ENCODE measurements at regions not wholly inside any gene's neighbourhood (a gene's known extent, or its start where the extent isn't known, plus 50 kb on each side); places are given as distances from the start of the nearest gene placed in this dataset.

DNA sequence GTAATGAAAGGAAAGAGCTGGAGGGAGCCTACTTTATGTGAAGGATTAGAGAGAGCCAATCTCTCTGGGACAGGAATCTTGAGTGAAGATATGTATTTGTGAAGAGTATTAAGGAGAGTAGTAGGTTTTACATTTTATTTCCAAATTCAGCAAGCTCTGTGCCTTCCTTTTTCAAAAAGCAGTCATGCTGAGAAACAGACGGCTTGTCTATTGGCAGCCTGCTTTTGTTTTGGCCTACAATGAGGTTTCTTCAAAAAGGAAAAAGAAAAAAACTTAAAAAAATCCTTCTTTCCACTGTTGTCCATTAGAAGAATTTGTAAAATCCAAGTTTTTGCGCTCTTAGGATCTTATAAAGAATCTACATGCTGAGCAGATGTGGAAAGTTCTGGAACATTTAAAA is 103.6 kb upstream of the PTGFR start:
- ChIA-PET CTCF (no interaction called here), POLR2A (no interaction called here)
- H3K9me3 ChIP-seq (ENCODE audit: control insufficient read depth, insufficient read depth, low read depth, low read length), result no peaks in the 10 kb centered on the region
- H3K36me3 ChIP-seq (ENCODE audit: control insufficient read depth in 2 of 2, insufficient read depth in 1 of 2, low read length in 2 of 2), result no peaks in the 10 kb centered on the region
- no peak overlapping the region for H3K27ac ChIP-seq (ENCODE audit: extremely low read depth, low read depth, low read length)
- TF ChIP-seq ZNF121 (tag by site-specific recombination; IDR thresholded peaks at IDR 0.05) (no peak), ZNF391 (tag by site-specific recombination; IDR thresholded peaks at IDR 0.05; ENCODE audit: borderline replicate concordance, low read depth) (no peak), ZSCAN18 (tag by site-specific recombination; IDR thresholded peaks at IDR 0.05) (no peak), KLF7 (tag by site-specific recombination; IDR thresholded peaks at IDR 0.05; ENCODE audit: borderline replicate concordance) (no peak), ZNF747 (tag by site-specific recombination; IDR thresholded peaks at IDR 0.05) (no peak), ZSCAN23 (tag by site-specific recombination; IDR thresholded peaks at IDR 0.05) (no peak), ZNF768 (tag by site-specific recombination; IDR thresholded peaks at IDR 0.05) (no peak), HOXC10 (CRISPR knock-in tag; IDR thresholded peaks at IDR 0.05) (no peak)
- TF ChIP-seq, protein P1, sequence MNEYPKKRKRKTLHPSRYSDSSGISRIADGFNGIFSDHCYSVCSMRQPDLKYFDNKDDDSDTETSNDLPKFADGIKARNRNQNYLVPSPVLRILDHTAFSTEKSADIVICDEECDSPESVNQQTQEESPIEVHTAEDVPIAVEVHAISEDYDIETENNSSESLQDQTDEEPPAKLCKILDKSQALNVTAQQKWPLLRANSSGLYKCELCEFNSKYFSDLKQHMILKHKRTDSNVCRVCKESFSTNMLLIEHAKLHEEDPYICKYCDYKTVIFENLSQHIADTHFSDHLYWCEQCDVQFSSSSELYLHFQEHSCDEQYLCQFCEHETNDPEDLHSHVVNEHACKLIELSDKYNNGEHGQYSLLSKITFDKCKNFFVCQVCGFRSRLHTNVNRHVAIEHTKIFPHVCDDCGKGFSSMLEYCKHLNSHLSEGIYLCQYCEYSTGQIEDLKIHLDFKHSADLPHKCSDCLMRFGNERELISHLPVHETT (tag by site-specific recombination; IDR thresholded peaks at IDR 0.05), result no peak
- no peak overlapping the region for H3K4me3 ChIP-seq (ENCODE audit: low read depth, low read length)
- no peaks in the 10 kb centered on the region for H3K4me1 ChIP-seq (ENCODE audit: control insufficient read depth, insufficient read depth, low read length)

- ChIA-PET CTCF (no interaction called here), POLR2A (no interaction called here)
- no peaks in the 10 kb centered on the region for H3K9me3 ChIP-seq (ENCODE audit: control insufficient read depth, insufficient read depth, low read depth, low read length)
- no peaks in the 10 kb centered on the region for H3K36me3 ChIP-seq (ENCODE audit: control insufficient read depth in 2 of 2, insufficient read depth in 1 of 2, low read length in 2 of 2)
- no peak overlapping the region for H3K27ac ChIP-seq (ENCODE audit: extremely low read depth, low read depth, low read length)
- H3K4me1 ChIP-seq (ENCODE audit: control insufficient read depth, insufficient read depth, low read length), result no peaks in the 10 kb centered on the region
- no peak for TF ChIP-seq ZNF621 (tag by site-specific recombination; IDR thresholded peaks at IDR 0.05)
- no peak overlapping the region for H3K4me3 ChIP-seq (ENCODE audit: low read depth, low read length)
Observed at GRCh38 chr1:78387871-78388270, 102.9 kb upstream of the PTGFR start.

GRCh38 chr1:78388275-78388674 is 102.5 kb upstream of the PTGFR start:
- POLR2A ChIA-PET, result no interaction called here

More at GRCh38 chr1:78388275-78388674, 102.5 kb upstream of the PTGFR start:
- Histone ChIP-seq H3K4me1 (ENCODE audit: control insufficient read depth, insufficient read depth, low read length) (no peaks in the 10 kb centered on the region), H3K4me3 (ENCODE audit: low read depth, low read length) (no peak overlapping the region), H3K36me3 (ENCODE audit: control insufficient read depth in 2 of 2, insufficient read depth in 1 of 2, low read length in 2 of 2) (no peaks in the 10 kb centered on the region), H3K9me3 (ENCODE audit: control insufficient read depth, insufficient read depth, low read depth, low read length) (no peaks in the 10 kb centered on the region), H3K27ac (ENCODE audit: extremely low read depth, low read depth, low read length) (no peak overlapping the region)
- TF ChIP-seq FEZF1 (tag by site-specific recombination; IDR thresholded peaks at IDR 0.05), result no peak
- TF ChIP-seq PATZ1 (tag by site-specific recombination; IDR thresholded peaks at IDR 0.05), result no peak
- TF ChIP-seq ZNF423 (tag by site-specific recombination; IDR thresholded peaks at IDR 0.05), result no peak
- TF ChIP-seq ZNF558 (tag by site-specific recombination; IDR thresholded peaks at IDR 0.05), result no peak
- no peak for TF ChIP-seq ZNF692 (tag by site-specific recombination; IDR thresholded peaks at IDR 0.05)
- TF ChIP-seq, protein P2, sequence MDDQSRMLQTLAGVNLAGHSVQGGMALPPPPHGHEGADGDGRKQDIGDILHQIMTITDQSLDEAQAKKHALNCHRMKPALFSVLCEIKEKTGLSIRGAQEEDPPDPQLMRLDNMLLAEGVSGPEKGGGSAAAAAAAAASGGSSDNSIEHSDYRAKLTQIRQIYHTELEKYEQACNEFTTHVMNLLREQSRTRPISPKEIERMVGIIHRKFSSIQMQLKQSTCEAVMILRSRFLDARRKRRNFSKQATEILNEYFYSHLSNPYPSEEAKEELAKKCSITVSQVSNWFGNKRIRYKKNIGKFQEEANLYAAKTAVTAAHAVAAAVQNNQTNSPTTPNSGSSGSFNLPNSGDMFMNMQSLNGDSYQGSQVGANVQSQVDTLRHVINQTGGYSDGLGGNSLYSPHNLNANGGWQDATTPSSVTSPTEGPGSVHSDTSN (CRISPR knock-in tag; IDR thresholded peaks at IDR 0.05), result no peak
- TF ChIP-seq ZNF530 (tag by site-specific recombination; IDR thresholded peaks at IDR 0.05; ENCODE audit: low read depth), result no peak
- CTCF ChIA-PET, result no interaction called here

All from HEK293 (cell line).